ENCODE measurements at regions not wholly inside any gene's neighbourhood (a gene's known extent, or its start where the extent isn't known, plus 50 kb on each side); places are given as distances from the start of the nearest gene placed in this dataset.

- in situ Hi-C loops (cut with MboI; ENCODE audit: low pct_ligation_motif_present in 1 of 4, low pct_unique_long_range_greater_than_20kb in 1 of 4, low sequenced_read_pairs in 3 of 4) = no loop called here
- TF ChIP-seq CTCF (IDR thresholded peaks at IDR 0.05) (no peak), POLR2A (IDR thresholded peaks at IDR 0.05) (no peak), POLR2AphosphoS5 (IDR thresholded peaks at IDR 0.05) (no peak), EP300 (IDR thresholded peaks at IDR 0.05; ENCODE audit: low read depth) (no peak)
- no peak for DNase-seq
- intact Hi-C loops (cut with DNase I; ENCODE audit: low total_unique reads) = no loop called here
- Histone ChIP-seq H3K27me3 (no peaks in the 10 kb centered on the region), H3K27ac (no peak overlapping the region), H3K36me3 (no peaks in the 10 kb centered on the region), H3K9me3 (no peaks in the 10 kb centered on the region), H3K4me3 (no peak overlapping the region), H3K4me1 (no peaks in the 10 kb centered on the region)
- 61 to 67% methylated on average over 2 of the region's 2 CpGs for WGBS, 2 donors (ENCODE audit: low coverage in 1 of 2)
Observed at GRCh38 chr4:114302472-114302871, 296.1 kb upstream of the UGT8 start.

GRCh38 chr4:114304046-114304445 lies 294.6 kb upstream of the UGT8 start:
- DNase-seq = no peak
- no peak overlapping the region for H3K4me3 ChIP-seq
- no peak for TF ChIP-seq EP300 (IDR thresholded peaks at IDR 0.05; ENCODE audit: low read depth)
- no peak for TF ChIP-seq POLR2A (IDR thresholded peaks at IDR 0.05)
- no peak for TF ChIP-seq CTCF (IDR thresholded peaks at IDR 0.05)
- 63 to 76% methylated on average over 2 of the region's 2 CpGs for WGBS, 2 donors (ENCODE audit: low coverage in 1 of 2)
- H3K9me3 ChIP-seq = no peaks in the 10 kb centered on the region
- H3K4me1 ChIP-seq = no peaks in the 10 kb centered on the region
- intact Hi-C loops (cut with DNase I; ENCODE audit: low total_unique reads) = no loop called here
- no peak overlapping the region for H3K27ac ChIP-seq
- no peaks in the 10 kb centered on the region for H3K27me3 ChIP-seq
- in situ Hi-C loops (cut with MboI; ENCODE audit: low pct_ligation_motif_present in 1 of 4, low pct_unique_long_range_greater_than_20kb in 1 of 4, low sequenced_read_pairs in 3 of 4) = no loop called here
- H3K36me3 ChIP-seq = no peaks in the 10 kb centered on the region

- H3K27me3 ChIP-seq = no peaks in the 10 kb centered on the region
- H3K4me1 ChIP-seq = no peaks in the 10 kb centered on the region
- intact Hi-C loops (cut with DNase I; ENCODE audit: low total_unique reads) (no loop called here), in situ Hi-C loops (cut with MboI; ENCODE audit: low pct_ligation_motif_present in 1 of 4, low pct_unique_long_range_greater_than_20kb in 1 of 4, low sequenced_read_pairs in 3 of 4) (no loop called here)
- no peaks in the 10 kb centered on the region for H3K36me3 ChIP-seq
- 43 to 75% methylated on average over 1 of the region's 1 CpG for WGBS, 2 donors (ENCODE audit: low coverage in 1 of 2)
- TF ChIP-seq POLR2AphosphoS5 (IDR thresholded peaks at IDR 0.05) = no peak
- no peak for TF ChIP-seq POLR2A (IDR thresholded peaks at IDR 0.05)
- no peak for TF ChIP-seq CTCF (IDR thresholded peaks at IDR 0.05)
- TF ChIP-seq EP300 (IDR thresholded peaks at IDR 0.05; ENCODE audit: low read depth) = no peak
- H3K27ac ChIP-seq = no peak overlapping the region
- no peaks in the 10 kb centered on the region for H3K9me3 ChIP-seq
- DNase-seq = no peak
- no peak overlapping the region for H3K4me3 ChIP-seq
Observed at GRCh38 chr4:114304567-114304966, 294.0 kb upstream of the UGT8 start.

GRCh38 chr4:114306946-114307345 lies 291.7 kb upstream of the UGT8 start:
- intact Hi-C loops (cut with DNase I; ENCODE audit: low total_unique reads) = no loop called here
- Histone ChIP-seq H3K4me1 (no peaks in the 10 kb centered on the region), H3K27me3 (no peaks in the 10 kb centered on the region), H3K4me3 (no peak overlapping the region), H3K36me3 (no peaks in the 10 kb centered on the region), H3K27ac (no peak overlapping the region), H3K9me3 (no peaks in the 10 kb centered on the region)
- DNase-seq = no peak
- TF ChIP-seq CTCF (IDR thresholded peaks at IDR 0.05) (no peak), POLR2AphosphoS5 (IDR thresholded peaks at IDR 0.05) (no peak), POLR2A (IDR thresholded peaks at IDR 0.05) (no peak)
- WGBS, 2 donors (ENCODE audit: low coverage in 1 of 2) = 76 to 83% methylated on average over 2 of the region's 2 CpGs
- in situ Hi-C loops (cut with MboI; ENCODE audit: low pct_ligation_motif_present in 1 of 4, low pct_unique_long_range_greater_than_20kb in 1 of 4, low sequenced_read_pairs in 3 of 4) = no loop called here

Data from transverse colon (tissue), 4 donors.